Caco-2 (cell line): ENCODE measurements at regions not wholly inside any gene's neighbourhood (a gene's known extent, or its start where the extent isn't known, plus 50 kb on each side); places are given as distances from the start of the nearest gene placed in this dataset.

Experiments used
- BruUV-seq: library from RNA; stranded (reverse); fragments of 400-500 nt; replicated peaks from 2 replicates; lab custom pipeline; 2021; lab: Mats Ljungman, UMichigan
- CTCF ChIA-PET: fragments of 300-600 bp; sonication (Branson Sonifier 250); formaldehyde crosslinking; loops from one replicate; lab custom pipeline; 2022; ENCODE audit warnings: antibody characterized with exemption; lab: Charles Lee
- POLR2A ChIA-PET: fragments of 300-600 bp; sonication (Branson Sonifier 250); formaldehyde crosslinking; loops from one replicate; lab custom pipeline; 2022; ENCODE audit warnings: antibody characterized with exemption; lab: Charles Lee
- DNase-seq, 2 experiments: peaks; one replicate each; pipeline versions ENCODE4 v3.0.0 to v3.0.0-alpha.2; 2020 to 2022
- H3K27me3 ChIP-seq: replicated peaks from 2 replicates; pipeline ENCODE4 v1.6.0; 2011; ENCODE audit warnings: low read length; ENCODE audit not compliant: control insufficient read depth, insufficient read depth
- H3K36me3 ChIP-seq: 2 replicates; pipeline ENCODE4 v1.5.1; 2011; ENCODE audit warnings: low read length; ENCODE audit not compliant: control insufficient read depth, insufficient read depth
- H3K4me1 ChIP-seq: fragments of 250-450 bp; sonication (Bioruptor Pico); 2 replicates; pipeline ENCODE4 v1.5.1; 2020; ENCODE audit warnings: mild to moderate bottlenecking
- H3K4me3 ChIP-seq: 2 replicates; pipeline ENCODE4 v1.5.1; 2011; ENCODE audit warnings: low read depth, mild to moderate bottlenecking, control low read depth, low read length
- H3K9me3 ChIP-seq: fragments of 250-450 bp; sonication (Bioruptor Pico); 2 replicates; pipeline ENCODE4 v1.5.1; 2020; ENCODE audit warnings: mild to moderate bottlenecking, moderate library complexity
- H3K27ac Mint-ChIP-seq: one replicate; pipeline ENCODE4 v1.8.0; 2022; ENCODE audit warnings: mixed read lengths; ENCODE audit not compliant: unreplicated experiment
- H3K27me3 Mint-ChIP-seq: one replicate; pipeline ENCODE4 v1.8.0; 2022; ENCODE audit warnings: mixed read lengths; ENCODE audit not compliant: insufficient read depth, unreplicated experiment
- H3K36me3 Mint-ChIP-seq: one replicate; pipeline ENCODE4 v1.8.0; 2022; ENCODE audit warnings: mild to moderate bottlenecking, mixed read lengths; ENCODE audit not compliant: insufficient read depth, unreplicated experiment
- H3K4me1 Mint-ChIP-seq: one replicate; pipeline ENCODE4 v1.8.0; 2022; ENCODE audit warnings: low read depth, mixed read lengths; ENCODE audit not compliant: unreplicated experiment
- H3K4me3 Mint-ChIP-seq: one replicate; pipeline ENCODE4 v1.8.0; 2022; ENCODE audit warnings: mild to moderate bottlenecking, moderate library complexity, mixed read lengths; ENCODE audit not compliant: unreplicated experiment
- H3K9me3 Mint-ChIP-seq: one replicate; pipeline ENCODE4 v1.8.0; 2022; ENCODE audit warnings: mixed read lengths; ENCODE audit not compliant: unreplicated experiment
- intact Hi-C: fragments of 100-400 bp; cut with micrococcal nuclease; formaldehyde crosslinking; loops from one replicate; pipeline ENCODE4 v1.10.0; 2022; ENCODE audit not compliant: unreplicated experiment
- TF ChIP-seq, protein P1 (sequence below), 2 experiments: fragments of 200-600 bp in 1 of 2; IDR thresholded peaks; 1 replicate in 1 of 2; 2 replicates in 1 of 2; pipeline versions ENCODE4 v1.5.1 to v1.8.0; 2011 to 2022; ENCODE audit warnings: antibody characterized with exemption in 1 of 2, control low read depth in 1 of 2, inconsistent platforms in 1 of 2, low read depth in 1 of 2, low read length in 1 of 2, mild to moderate bottlenecking in 1 of 2, moderate library complexity in 1 of 2; ENCODE audit not compliant: insufficient read depth in 1 of 2, severe bottlenecking in 1 of 2, unreplicated experiment in 1 of 2

DNA sequence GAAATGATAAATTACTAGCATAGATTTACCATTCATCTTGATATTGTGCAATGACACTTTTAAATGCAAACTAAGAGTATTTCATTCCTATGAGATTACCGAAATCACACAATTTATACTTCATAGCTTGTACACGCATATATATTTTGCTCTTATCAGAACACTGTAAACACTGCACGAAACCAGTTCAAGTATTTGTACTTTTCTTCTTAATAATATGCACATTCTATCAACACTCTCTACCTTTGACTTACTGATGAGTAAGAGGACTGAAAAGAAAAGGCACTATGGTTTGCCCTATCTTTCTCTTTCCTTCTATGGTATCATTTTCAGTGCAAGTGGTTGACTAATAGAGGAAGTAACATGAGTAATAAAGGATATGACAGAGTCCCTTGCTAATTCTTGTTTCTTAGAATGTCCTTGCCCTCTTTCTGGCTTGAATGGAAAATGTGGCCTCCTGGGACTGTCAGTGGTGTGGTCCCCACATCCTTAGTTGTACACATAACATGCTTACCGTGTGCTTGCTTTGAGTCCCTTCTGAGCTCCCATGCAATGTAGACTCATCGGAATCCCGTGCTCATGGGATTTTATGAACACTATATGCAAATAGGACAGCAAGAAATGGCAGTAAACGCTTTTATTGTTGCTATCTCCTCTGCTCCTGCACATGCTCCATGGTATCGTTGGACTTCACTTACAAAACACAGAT, 363.5 kb upstream of the TNP1 start:
- TF ChIP-seq, protein P1, sequence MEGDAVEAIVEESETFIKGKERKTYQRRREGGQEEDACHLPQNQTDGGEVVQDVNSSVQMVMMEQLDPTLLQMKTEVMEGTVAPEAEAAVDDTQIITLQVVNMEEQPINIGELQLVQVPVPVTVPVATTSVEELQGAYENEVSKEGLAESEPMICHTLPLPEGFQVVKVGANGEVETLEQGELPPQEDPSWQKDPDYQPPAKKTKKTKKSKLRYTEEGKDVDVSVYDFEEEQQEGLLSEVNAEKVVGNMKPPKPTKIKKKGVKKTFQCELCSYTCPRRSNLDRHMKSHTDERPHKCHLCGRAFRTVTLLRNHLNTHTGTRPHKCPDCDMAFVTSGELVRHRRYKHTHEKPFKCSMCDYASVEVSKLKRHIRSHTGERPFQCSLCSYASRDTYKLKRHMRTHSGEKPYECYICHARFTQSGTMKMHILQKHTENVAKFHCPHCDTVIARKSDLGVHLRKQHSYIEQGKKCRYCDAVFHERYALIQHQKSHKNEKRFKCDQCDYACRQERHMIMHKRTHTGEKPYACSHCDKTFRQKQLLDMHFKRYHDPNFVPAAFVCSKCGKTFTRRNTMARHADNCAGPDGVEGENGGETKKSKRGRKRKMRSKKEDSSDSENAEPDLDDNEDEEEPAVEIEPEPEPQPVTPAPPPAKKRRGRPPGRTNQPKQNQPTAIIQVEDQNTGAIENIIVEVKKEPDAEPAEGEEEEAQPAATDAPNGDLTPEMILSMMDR (IDR thresholded peaks at IDR 0.05; ENCODE audit: insufficient read depth in 1 of 2, low read depth in 1 of 2, low read length in 1 of 2, severe bottlenecking in 1 of 2, unreplicated experiment in 1 of 2), result no peak
- Mint-ChIP-seq H3K27ac (no peak overlapping the region), H3K4me1 (no peaks in the 10 kb centered on the region), H3K27me3 (peaks cover 4% of the 10 kb centered on the region), H3K4me3 (no peak overlapping the region), H3K36me3 (no peaks in the 10 kb centered on the region), H3K9me3 (no peaks in the 10 kb centered on the region)
- POLR2A ChIA-PET, result no interaction called here
- CTCF ChIA-PET, result no interaction called here
- Histone ChIP-seq H3K4me3 (no peak overlapping the region), H3K36me3 (no peaks in the 10 kb centered on the region), H3K27me3 (no peaks in the 10 kb centered on the region), H3K4me1 (no peaks in the 10 kb centered on the region), H3K9me3 (no peaks in the 10 kb centered on the region)
- DNase-seq, result no peak
- intact Hi-C loops, result no loop called here
- no TSS peak for BruUV-seq

DNA sequence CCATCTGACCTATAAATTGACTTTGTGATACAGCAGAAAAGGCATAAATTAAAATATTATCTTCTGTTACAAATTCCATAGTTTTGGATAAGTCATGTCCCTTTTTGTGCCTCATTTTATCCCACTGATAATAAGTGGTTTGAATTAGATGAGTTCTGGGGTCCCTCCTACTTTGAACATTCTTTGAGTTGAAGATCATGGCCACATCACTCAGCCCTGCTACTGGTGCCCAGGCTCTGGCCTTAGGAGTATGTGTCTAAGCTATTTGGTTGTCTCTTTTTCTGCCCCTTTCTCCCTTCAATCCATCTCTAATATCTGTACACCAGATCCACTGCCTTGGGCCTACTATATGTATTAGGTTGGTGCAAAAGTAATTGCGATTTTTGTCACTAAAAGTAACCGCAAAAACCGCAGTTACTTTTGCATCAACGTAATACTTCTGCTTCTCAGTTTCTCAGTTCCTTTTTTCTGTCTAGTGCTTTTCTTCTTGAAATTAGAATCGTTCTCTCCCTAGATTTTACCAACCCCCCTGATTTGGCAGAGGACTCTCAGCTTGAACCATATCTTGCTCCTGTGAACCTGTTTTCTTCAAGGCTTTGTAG, 362.5 kb upstream of the TNP1 start:
- H3K9me3 Mint-ChIP-seq, result no peaks in the 10 kb centered on the region
- Histone ChIP-seq H3K27me3 (no peaks in the 10 kb centered on the region), H3K4me3 (no peak overlapping the region), H3K36me3 (no peaks in the 10 kb centered on the region), H3K9me3 (no peaks in the 10 kb centered on the region), H3K4me1 (no peaks in the 10 kb centered on the region)
- no peak overlapping the region for H3K4me3 Mint-ChIP-seq
- intact Hi-C loops, result no loop called here
- TF ChIP-seq, protein P1 (IDR thresholded peaks at IDR 0.05; ENCODE audit: insufficient read depth in 1 of 2, low read depth in 1 of 2, low read length in 1 of 2, severe bottlenecking in 1 of 2, unreplicated experiment in 1 of 2), result no peak
- no TSS peak for BruUV-seq
- H3K4me1 Mint-ChIP-seq, result no peaks in the 10 kb centered on the region
- ChIA-PET POLR2A (no interaction called here), CTCF (no interaction called here)
- no peak overlapping the region for H3K27ac Mint-ChIP-seq
- peaks cover 4% of the 10 kb centered on the region for H3K27me3 Mint-ChIP-seq
- no peaks in the 10 kb centered on the region for H3K36me3 Mint-ChIP-seq
- no peak for DNase-seq

DNA sequence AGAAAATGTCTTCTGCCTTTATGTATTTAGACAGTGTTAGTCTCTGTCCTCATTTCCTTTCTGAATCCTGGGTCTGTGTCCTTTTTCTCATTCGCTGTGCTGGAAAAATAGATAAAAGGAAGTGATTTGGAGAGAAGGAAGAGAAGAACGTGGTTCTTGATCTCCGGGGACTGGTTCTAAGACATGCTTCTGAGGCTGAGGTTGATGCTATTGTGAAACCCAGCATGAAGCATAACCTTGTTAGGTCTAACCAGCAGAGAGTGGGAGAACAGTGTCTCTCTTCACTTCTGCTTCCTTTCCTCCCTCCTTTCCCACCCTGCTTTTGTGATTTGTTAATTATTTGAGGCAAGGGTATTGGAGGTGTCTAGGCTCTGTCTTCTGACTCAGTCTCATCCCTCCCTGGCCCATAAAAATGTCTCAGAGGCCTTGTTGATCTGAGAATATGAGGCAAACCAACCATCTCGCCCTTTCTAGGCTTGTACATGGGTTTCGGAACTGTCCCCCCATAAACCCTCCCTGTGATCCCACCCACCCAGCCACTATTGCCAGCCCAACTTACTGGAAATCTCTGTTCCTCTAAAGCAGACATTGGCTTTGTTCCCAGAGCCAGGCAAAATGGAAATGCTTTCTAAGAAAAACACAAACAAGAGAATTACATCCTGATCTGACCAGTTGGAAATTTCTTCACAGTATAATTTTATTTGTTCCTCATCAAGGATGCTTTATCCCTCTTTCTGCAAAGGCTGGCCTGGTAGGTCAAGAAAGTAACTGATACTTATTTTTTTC, 360.6 kb upstream of the TNP1 start:
- ChIA-PET CTCF (no interaction called here), POLR2A (no interaction called here)
- no peak for DNase-seq
- Histone ChIP-seq H3K27me3 (no peaks in the 10 kb centered on the region), H3K4me1 (no peaks in the 10 kb centered on the region; the same call in 1 of the 2 replicates), H3K4me3 (no peak overlapping the region), H3K9me3 (no peaks in the 10 kb centered on the region), H3K36me3 (no peaks in the 10 kb centered on the region)
- Mint-ChIP-seq H3K27me3 (peaks cover 4% of the 10 kb centered on the region), H3K36me3 (no peaks in the 10 kb centered on the region), H3K9me3 (no peaks in the 10 kb centered on the region), H3K27ac (no peak overlapping the region), H3K4me1 (no peaks in the 10 kb centered on the region), H3K4me3 (no peak overlapping the region)
- no TSS peak for BruUV-seq
- intact Hi-C loops, result no loop called here
- TF ChIP-seq, protein P1 (IDR thresholded peaks at IDR 0.05; ENCODE audit: insufficient read depth in 1 of 2, low read depth in 1 of 2, low read length in 1 of 2, severe bottlenecking in 1 of 2, unreplicated experiment in 1 of 2), result no peak
